Activated CD8-positive, alpha-beta T cell treated with anti-CD3 and anti-CD28 coated beads for 36 hours (primary cell): ENCODE measurements at regions not wholly inside any gene's neighbourhood (a gene's known extent, or its start where the extent isn't known, plus 50 kb on each side); places are given as distances from the start of the nearest gene placed in this dataset.

ENCODE experiments used
- ATAC-seq: fragments of 200-7000 bp; cut with Tn5 transposase; one replicate; pipeline ENCODE4 v1.10.0; 2021; ENCODE audit warnings: mild to moderate bottlenecking, moderate library complexity
- CTCF ChIA-PET: fragments of 350-600 bp; sonication (Branson Sonifier 250); formaldehyde crosslinking; loops from one replicate; lab custom pipeline; 2021; ENCODE audit warnings: antibody characterized with exemption; lab: Charles Lee
- POLR2A ChIA-PET: fragments of 350-600 bp; sonication (Branson Sonifier 250); formaldehyde crosslinking; loops from one replicate; lab custom pipeline; 2021; ENCODE audit warnings: antibody characterized with exemption; lab: Charles Lee
- DNase-seq: peaks from one replicate; pipeline ENCODE4 v3.0.0-alpha.2; 2020
- H3K27ac Mint-ChIP-seq: one replicate; pipeline ENCODE4 v1.8.0; 2021; ENCODE audit warnings: mild to moderate bottlenecking, mixed read lengths
- H3K27me3 Mint-ChIP-seq: one replicate; pipeline ENCODE4 v1.8.0; 2021; ENCODE audit warnings: mixed read lengths
- H3K36me3 Mint-ChIP-seq: one replicate; pipeline ENCODE4 v1.8.0; 2021; ENCODE audit warnings: low read depth, mixed read lengths
- H3K4me1 Mint-ChIP-seq: one replicate; pipeline ENCODE4 v1.8.0; 2021; ENCODE audit warnings: low read depth, mixed read lengths
- H3K4me3 Mint-ChIP-seq: one replicate; pipeline ENCODE4 v1.8.0; 2021; ENCODE audit warnings: mild to moderate bottlenecking, moderate library complexity, mixed read lengths
- H3K9me3 Mint-ChIP-seq: one replicate; pipeline ENCODE4 v1.8.0; 2021; ENCODE audit warnings: mixed read lengths
- intact Hi-C: fragments of 100-400 bp; cut with micrococcal nuclease; formaldehyde crosslinking; loops from one replicate; pipeline ENCODE4 v1.10.0; 2022
- TF ChIP-seq, protein P1 (sequence below): fragments of 200-600 bp; IDR thresholded peaks from one replicate; pipeline ENCODE4 v1.8.0; 2022; ENCODE audit warnings: antibody characterized with exemption, mild to moderate bottlenecking

DNA sequence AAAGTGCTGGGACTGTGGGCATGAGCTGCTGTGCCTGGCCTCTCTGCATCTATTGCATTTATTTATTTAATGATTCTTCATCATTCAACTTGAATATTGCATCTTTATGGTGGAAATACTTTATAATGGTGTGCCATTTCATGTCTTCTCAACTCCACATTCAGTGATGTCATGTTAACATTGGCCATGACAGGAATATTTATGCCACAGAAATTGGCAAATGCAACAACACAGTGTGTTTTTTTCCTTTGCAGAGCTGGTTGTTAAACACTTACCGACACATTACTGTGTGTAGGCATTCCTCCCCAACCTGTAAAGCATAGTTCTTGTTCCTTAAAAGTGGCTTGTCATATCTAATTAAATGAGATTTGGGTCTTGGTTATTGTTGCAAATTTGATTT, 57.4 kb upstream of the WDR26 start:
- intact Hi-C loops, result no loop called here
- DNase-seq, result no peak
- no peaks in the 10 kb centered on the region for H3K36me3 Mint-ChIP-seq
- H3K27ac Mint-ChIP-seq, result no peak overlapping the region
- H3K4me1 Mint-ChIP-seq, result peaks cover 12% of the 10 kb centered on the region
- no peak overlapping the region for H3K4me3 Mint-ChIP-seq
- H3K27me3 Mint-ChIP-seq, result no peaks in the 10 kb centered on the region
- POLR2A ChIA-PET, result no interaction called here
- H3K9me3 Mint-ChIP-seq, result peaks cover 4% of the 10 kb centered on the region
- TF ChIP-seq, protein P1, sequence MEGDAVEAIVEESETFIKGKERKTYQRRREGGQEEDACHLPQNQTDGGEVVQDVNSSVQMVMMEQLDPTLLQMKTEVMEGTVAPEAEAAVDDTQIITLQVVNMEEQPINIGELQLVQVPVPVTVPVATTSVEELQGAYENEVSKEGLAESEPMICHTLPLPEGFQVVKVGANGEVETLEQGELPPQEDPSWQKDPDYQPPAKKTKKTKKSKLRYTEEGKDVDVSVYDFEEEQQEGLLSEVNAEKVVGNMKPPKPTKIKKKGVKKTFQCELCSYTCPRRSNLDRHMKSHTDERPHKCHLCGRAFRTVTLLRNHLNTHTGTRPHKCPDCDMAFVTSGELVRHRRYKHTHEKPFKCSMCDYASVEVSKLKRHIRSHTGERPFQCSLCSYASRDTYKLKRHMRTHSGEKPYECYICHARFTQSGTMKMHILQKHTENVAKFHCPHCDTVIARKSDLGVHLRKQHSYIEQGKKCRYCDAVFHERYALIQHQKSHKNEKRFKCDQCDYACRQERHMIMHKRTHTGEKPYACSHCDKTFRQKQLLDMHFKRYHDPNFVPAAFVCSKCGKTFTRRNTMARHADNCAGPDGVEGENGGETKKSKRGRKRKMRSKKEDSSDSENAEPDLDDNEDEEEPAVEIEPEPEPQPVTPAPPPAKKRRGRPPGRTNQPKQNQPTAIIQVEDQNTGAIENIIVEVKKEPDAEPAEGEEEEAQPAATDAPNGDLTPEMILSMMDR, result no peak
- CTCF ChIA-PET, result interaction anchor here (3.0 kb wide), 1 partner anchor 35 kb away, joined by 8 read pairs; no protein-coding TSS in a partner anchor
- ATAC-seq, result no peak

DNA sequence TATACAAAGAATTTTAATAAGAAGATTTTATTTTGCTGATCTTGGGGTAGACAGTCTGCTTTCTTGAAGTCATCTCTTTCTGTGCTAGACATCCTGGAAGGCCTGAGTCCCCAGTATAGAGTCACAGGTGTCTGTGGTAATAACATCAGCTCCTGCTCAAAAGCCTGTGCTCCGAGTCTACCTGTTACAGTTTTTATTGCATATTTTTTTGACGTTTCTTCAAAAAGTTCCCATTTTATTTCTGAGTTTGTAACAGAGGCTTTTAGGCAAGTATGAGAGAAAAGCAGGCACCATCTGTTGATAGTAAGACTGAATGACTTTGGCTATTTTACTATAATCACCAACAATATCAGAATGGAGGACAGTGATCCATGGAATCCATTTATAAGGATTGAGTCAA, 58.0 kb upstream of the WDR26 start:
- intact Hi-C loops, result no loop called here
- Mint-ChIP-seq H3K27ac (no peak overlapping the region), H3K36me3 (no peaks in the 10 kb centered on the region), H3K9me3 (peaks cover 7% of the 10 kb centered on the region), H3K4me1 (peaks cover 18% of the 10 kb centered on the region), H3K27me3 (no peaks in the 10 kb centered on the region), H3K4me3 (no peak overlapping the region)
- ATAC-seq, result no peak
- ChIA-PET CTCF (interaction anchor here (3.0 kb wide), 1 partner anchor 35 kb away, joined by 8 read pairs; no protein-coding TSS in a partner anchor), POLR2A (no interaction called here)
- DNase-seq, result no peak
- TF ChIP-seq, protein P1, result no peak

- Mint-ChIP-seq H3K4me3 (no peak overlapping the region), H3K9me3 (peaks cover 7% of the 10 kb centered on the region), H3K27ac (no peak overlapping the region), H3K27me3 (no peaks in the 10 kb centered on the region), H3K36me3 (no peaks in the 10 kb centered on the region), H3K4me1 (peaks cover 24% of the 10 kb centered on the region)
- CTCF ChIA-PET, result interaction anchor here (3.0 kb wide), 1 partner anchor 36 kb away, joined by 8 read pairs; no protein-coding TSS in a partner anchor
- POLR2A ChIA-PET, result no interaction called here
- DNase-seq, result no peak
- no peak for ATAC-seq
- TF ChIP-seq, protein P1, result no peak
- intact Hi-C loops, result no loop called here
Measured at GRCh38 chr1:224493269-224493668, 58.7 kb upstream of the WDR26 start.

- Mint-ChIP-seq H3K36me3 (no peaks in the 10 kb centered on the region), H3K4me3 (no peak overlapping the region), H3K27ac (no peak overlapping the region), H3K9me3 (peaks cover 7% of the 10 kb centered on the region), H3K4me1 (peaks cover 28% of the 10 kb centered on the region), H3K27me3 (no peaks in the 10 kb centered on the region)
- TF ChIP-seq, protein P1, result no peak
- CTCF ChIA-PET, result interaction anchor here (3.0 kb wide), 1 partner anchor 37 kb away, joined by 8 read pairs; no protein-coding TSS in a partner anchor
- DNase-seq (no peak), ATAC-seq (no peak)
- POLR2A ChIA-PET, result no interaction called here
- intact Hi-C loops, result no loop called here
Measured at GRCh38 chr1:224494343-224494742, 59.7 kb upstream of the WDR26 start.

- TF ChIP-seq, protein P1, result no peak
- no peak overlapping the region for H3K27ac Mint-ChIP-seq
- POLR2A ChIA-PET, result interaction anchor here (1.4 kb wide), 1 partner anchor 10 kb away, joined by 3 read pairs; no protein-coding TSS in a partner anchor
Measured at GRCh38 chr1:224495866-224496265, 61.3 kb upstream of the WDR26 start.

More at GRCh38 chr1:224495866-224496265, 61.3 kb upstream of the WDR26 start:
- intact Hi-C loops, result no loop called here
- Mint-ChIP-seq H3K9me3 (peaks cover 7% of the 10 kb centered on the region), H3K27me3 (no peaks in the 10 kb centered on the region), H3K36me3 (no peaks in the 10 kb centered on the region), H3K4me3 (no peak overlapping the region), H3K4me1 (peaks cover 37% of the 10 kb centered on the region)
- DNase-seq, result no peak
- CTCF ChIA-PET, result interaction anchor here (0.8 to 0.9 kb wide), 2 partner anchors 9 to 39 kb away, joined by 3 read pairs; no protein-coding TSS in a partner anchor
- ATAC-seq, result no peak
